HG03457 (cell line): ENCODE measurements at regions not wholly inside any gene's neighbourhood (a gene's known extent, or its start where the extent isn't known, plus 50 kb on each side); places are given as distances from the start of the nearest gene placed in this dataset.

Experiments used
- ATAC-seq: cut with Tn5 transposase; IDR thresholded peaks from one replicate; pipeline ENCODE4 v1.9.1; 2021; ENCODE audit warnings: moderate number of reproducible peaks; ENCODE audit not compliant: unreplicated experiment

- ATAC-seq: no peak
These were observed 257.6 kb upstream of the STT3B start for GRCh38 chr3:31275038-31275572.

- ATAC-seq: no peak
These were observed 257.1 kb upstream of the STT3B start for GRCh38 chr3:31275583-31275982.

GRCh38 chr3:31277582-31277981 lies 255.1 kb upstream of the STT3B start:
- ATAC-seq: no peak

GRCh38 chr3:31278532-31278931 lies 254.2 kb upstream of the STT3B start:
- ATAC-seq: no peak

- no peak for ATAC-seq
These were observed 247.9 kb upstream of the STT3B start for GRCh38 chr3:31284776-31285175.

GRCh38 chr3:31285833-31286486 lies 246.8 kb upstream of the STT3B start:
- no peak for ATAC-seq

- no peak for ATAC-seq
These were observed 244.5 kb upstream of the STT3B start for GRCh38 chr3:31288224-31288623.

GRCh38 chr3:31288641-31289100 lies 244.1 kb upstream of the STT3B start:
- no peak for ATAC-seq

- ATAC-seq: no peak
These were observed 243.1 kb upstream of the STT3B start for GRCh38 chr3:31289584-31289983.

GRCh38 chr3:31290046-31290445 lies 242.7 kb upstream of the STT3B start:
- no peak for ATAC-seq

- no peak for ATAC-seq
These were observed 240.9 kb upstream of the STT3B start for GRCh38 chr3:31291818-31292217.

GRCh38 chr3:31294430-31295149 lies 238.1 kb upstream of the STT3B start:
- ATAC-seq: no peak

- ATAC-seq: no peak
These were observed 237.5 kb upstream of the STT3B start for GRCh38 chr3:31295150-31295765.

- ATAC-seq: no peak
These were observed 234.9 kb upstream of the STT3B start for GRCh38 chr3:31297726-31298298.

- no peak for ATAC-seq
These were observed 232.0 kb upstream of the STT3B start for GRCh38 chr3:31300456-31301443.

GRCh38 chr3:31302343-31302742 lies 230.4 kb upstream of the STT3B start:
- ATAC-seq: no peak

- ATAC-seq: no peak
These were observed 227.4 kb upstream of the STT3B start for GRCh38 chr3:31305340-31305739.

- ATAC-seq: no peak
These were observed 225.5 kb upstream of the STT3B start for GRCh38 chr3:31307131-31307785.

GRCh38 chr3:31311559-31311958 lies 221.2 kb upstream of the STT3B start:
- ATAC-seq: no peak

- ATAC-seq: no peak
These were observed 220.3 kb upstream of the STT3B start for GRCh38 chr3:31312400-31312799.
